Upper lobe of left lung (tissue), 6 donors: ENCODE measurements at regions not wholly inside any gene's neighbourhood (a gene's known extent, or its start where the extent isn't known, plus 50 kb on each side); places are given as distances from the start of the nearest gene placed in this dataset.
A peak's percentile ranks its signal among the peaks of the same experiment; 100 is the strongest.

Experiments used
- ATAC-seq, 2 donors: fragments of 200-7000 bp; cut with Tn5 transposase; one replicate each; pipeline ENCODE4 v1.9.1; 2022; ENCODE audit warnings: mild to moderate bottlenecking in 2 of 2, moderate library complexity in 2 of 2; ENCODE audit not compliant: low FRiP score in 2 of 2
- DNase-seq, 2 donors: peaks; one replicate each; pipeline ENCODE4 v3.0.0-alpha.2; 2019 to 2020
- H3K27ac ChIP-seq, 4 donors: fragments of 200-600 bp; sonication (generic); one replicate each; pipeline ENCODE4 v1.5.1; 2016 to 2019
- H3K27me3 ChIP-seq, 4 donors: fragments of 200-600 bp; sonication (generic); one replicate each; pipeline ENCODE4 v1.5.1; 2017 to 2019
- H3K36me3 ChIP-seq, 4 donors: fragments of 200-600 bp; sonication (generic); one replicate each; pipeline ENCODE4 v1.5.1; 2016 to 2019
- H3K4me1 ChIP-seq, 4 donors: fragments of 200-600 bp; sonication (generic); one replicate each; pipeline ENCODE4 v1.5.1; 2018 to 2019
- H3K4me3 ChIP-seq, 4 donors: fragments of 200-600 bp; sonication (generic); one replicate each; pipeline ENCODE4 v1.5.1; 2017 to 2019; ENCODE audit warnings: mild to moderate bottlenecking in 2 of 4, moderate library complexity in 1 of 4
- H3K9me3 ChIP-seq, 4 donors: fragments of 200-600 bp; sonication (generic); one replicate each; pipeline ENCODE4 v1.5.1; 2018 to 2019
- CTCF ChIP-seq, 6 experiments: fragments of 450-650 bp in 4 of 6; fragments of 200-600 bp in 2 of 6; sonication (generic) in 2 of 6; IDR thresholded peaks; one replicate each; pipeline ENCODE4 v1.5.1; 2016 to 2019; ENCODE audit warnings: antibody characterized with exemption in 6 of 6
- EP300 ChIP-seq, 4 donors: sonication (generic); formaldehyde crosslinking; IDR thresholded peaks; one replicate each; pipeline ENCODE4 v1.5.1; 2017; ENCODE audit warnings: antibody characterized with exemption in 4 of 4, control low read depth in 2 of 4
- POLR2A ChIP-seq, 4 donors: fragments of 450-650 bp; IDR thresholded peaks; one replicate each; pipeline ENCODE4 v1.5.1; 2016 to 2017; ENCODE audit warnings: antibody characterized with exemption in 4 of 4, mild to moderate bottlenecking in 2 of 4
- POLR2AphosphoS5 ChIP-seq, 2 donors: sonication (generic); formaldehyde crosslinking; IDR thresholded peaks; one replicate each; pipeline ENCODE4 v1.5.1; 2017; ENCODE audit warnings: antibody characterized with exemption in 2 of 2
- WGBS, 2 donors: methylation state at CpG; one replicate each; pipeline ENCODE4 v1.1.5; 2017 to 2018; 5-methylcytosine and 5-hydroxymethylcytosine counted together
- donor health status: DM: no; HTN: no; CAD: no; lungs with moderate emphysema.
- donor health status: DM: no; HTN: yes; CAD: no; lungs with severe emphysema.

- WGBS, 2 donors = 58 to 85% methylated on average over 3 to 19 of the region's 19 CpGs
These were observed 419.6 kb downstream of the BCOR start for GRCh38 chrX:39677978-39678791.

GRCh38 chrX:39678914-39679313 lies 418.8 kb downstream of the BCOR start:
- Histone ChIP-seq H3K36me3 (no peaks in the 10 kb centered on the region), H3K4me1 (no peaks in the 10 kb centered on the region), H3K27ac (no peak overlapping the region), H3K27me3 (no peaks in the 10 kb centered on the region), H3K4me3 (no peak overlapping the region), H3K9me3 (peaks cover 0 to 5% (median 0%) of the 10 kb centered on the region in 4 donors)
- TF ChIP-seq POLR2A (IDR thresholded peaks at IDR 0.05) = no peak
- no peak for TF ChIP-seq CTCF (IDR thresholded peaks at IDR 0.05)
- no peak for TF ChIP-seq POLR2AphosphoS5 (IDR thresholded peaks at IDR 0.05)
- TF ChIP-seq EP300 (IDR thresholded peaks at IDR 0.05) = no peak
- no peak for DNase-seq
- WGBS, 2 donors = 74 to 94% methylated on average over 3 to 4 of the region's 4 CpGs
- ATAC-seq = no peak

More at GRCh38 chrX:39677978-39678791, 419.6 kb downstream of the BCOR start:
- Histone ChIP-seq H3K27ac (no peak overlapping the region), H3K27me3 (no peaks in the 10 kb centered on the region), H3K36me3 (no peaks in the 10 kb centered on the region), H3K4me3 (no peak overlapping the region), H3K9me3 (peaks cover 0 to 3% (median 0%) of the 10 kb centered on the region in 4 donors), H3K4me1 (no peaks in the 10 kb centered on the region)
- ATAC-seq (no peak), DNase-seq (no peak)
- TF ChIP-seq POLR2AphosphoS5 (IDR thresholded peaks at IDR 0.05) (no peak), CTCF (IDR thresholded peaks at IDR 0.05) (no peak), POLR2A (IDR thresholded peaks at IDR 0.05) (no peak), EP300 (IDR thresholded peaks at IDR 0.05) (no peak)

- no peak for TF ChIP-seq POLR2AphosphoS5 (IDR thresholded peaks at IDR 0.05)
- TF ChIP-seq EP300 (IDR thresholded peaks at IDR 0.05) = no peak
- TF ChIP-seq POLR2A (IDR thresholded peaks at IDR 0.05) = no peak
- TF ChIP-seq CTCF (IDR thresholded peaks at IDR 0.05) = no peak
- 90 to 100% methylated on average over 1 to 8 of the region's 8 CpGs for WGBS, 2 donors
- Histone ChIP-seq H3K9me3 (peaks cover 0 to 5% (median 0%) of the 10 kb centered on the region in 4 donors), H3K4me3 (no peak overlapping the region), H3K27ac (no peak overlapping the region), H3K4me1 (no peaks in the 10 kb centered on the region), H3K36me3 (no peaks in the 10 kb centered on the region), H3K27me3 (no peaks in the 10 kb centered on the region)
- ATAC-seq = no peak
- peak in 1 of 2 donors; percentile 12 for DNase-seq
These were observed 418.1 kb downstream of the BCOR start for GRCh38 chrX:39679497-39680157.

GRCh38 chrX:39681885-39682284 lies 415.9 kb downstream of the BCOR start:
- H3K4me3 ChIP-seq = no peak overlapping the region
- ATAC-seq = no peak
- WGBS, 2 donors = 88% methylated on average over 12 of the region's 12 CpGs; no CpG with 5 or more reads in 1 of the 2 donors
- H3K27ac ChIP-seq = no peak overlapping the region
- peaks cover 0 to 5% (median 0%) of the 10 kb centered on the region in 4 donors for H3K9me3 ChIP-seq
- H3K36me3 ChIP-seq = no peaks in the 10 kb centered on the region
- H3K4me1 ChIP-seq = no peaks in the 10 kb centered on the region
- peak in 1 of 2 donors; percentile 36 for DNase-seq
- TF ChIP-seq POLR2AphosphoS5 (IDR thresholded peaks at IDR 0.05) (no peak), POLR2A (IDR thresholded peaks at IDR 0.05) (no peak), EP300 (IDR thresholded peaks at IDR 0.05) (no peak), CTCF (IDR thresholded peaks at IDR 0.05) (no peak)
- no peaks in the 10 kb centered on the region for H3K27me3 ChIP-seq
